ENCODE measurements at regions not wholly inside any gene's neighbourhood (a gene's known extent, or its start where the extent isn't known, plus 50 kb on each side); places are given as distances from the start of the nearest gene placed in this dataset.
A peak's percentile ranks its signal among the peaks of the same experiment; 100 is the strongest.
"Not testable (repeated sequence)": the region's sequence is repeated elsewhere in the genome, so short reads cannot be mapped to it uniquely, and the experiment has no call there.

DNA sequence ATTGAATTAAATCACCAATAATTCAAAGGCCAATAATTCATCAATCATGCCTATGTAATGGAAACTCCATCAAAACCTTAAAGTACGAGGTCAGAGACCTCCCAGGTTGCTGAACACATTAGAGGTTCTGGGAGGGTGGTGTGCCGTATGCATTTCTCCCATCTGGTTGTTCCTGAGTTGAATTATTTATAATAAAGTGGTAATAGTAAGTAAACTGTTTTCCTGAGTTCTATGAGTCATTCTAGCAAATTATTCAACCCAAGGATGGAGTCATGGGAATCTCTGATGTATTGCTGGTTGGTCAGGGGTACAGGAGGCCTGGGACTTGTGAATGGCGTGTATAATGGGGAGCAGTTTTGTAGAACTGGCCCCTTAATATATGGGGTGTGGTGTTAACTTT, 191.7 kb downstream of the CARTPT start:
- peaks cover 29% of the 10 kb centered on the region for H3K4me1 ChIP-seq (replicated peaks)
- no peaks in the 10 kb centered on the region for H3K36me3 ChIP-seq
- peak; percentile 48 to 75 for DNase-seq (ENCODE audit: low read depth in 1 of 2, low spot score in 2 of 2)
- no peaks in the 10 kb centered on the region for H3K27me3 ChIP-seq (replicated peaks)
- H3K27ac ChIP-seq: peak overlapping the region; percentile 3
- no peaks in the 10 kb centered on the region for H3K9me3 ChIP-seq (replicated peaks)
- no peak overlapping the region for H3K4me3 ChIP-seq

DNA sequence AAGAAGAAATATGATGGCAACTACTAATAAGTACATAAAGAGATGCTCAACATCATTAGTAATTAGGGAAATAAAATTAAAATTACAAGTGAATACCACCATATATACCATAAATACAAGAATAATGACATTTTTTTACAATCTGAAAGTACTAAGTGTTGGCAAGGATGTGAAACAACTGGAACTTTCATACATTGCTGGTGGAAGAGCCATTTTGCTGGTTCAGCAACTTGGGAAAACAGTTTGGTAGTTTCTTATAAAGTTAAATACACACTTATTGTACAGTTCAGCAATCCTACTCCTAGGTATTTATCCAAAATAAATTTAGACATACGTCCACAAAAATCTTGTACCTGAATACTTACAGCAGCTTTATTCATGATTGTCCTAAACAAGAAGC, 192.9 kb downstream of the CARTPT start:
- no peak for DNase-seq (ENCODE audit: low read depth in 1 of 2, low spot score in 2 of 2)

DNA sequence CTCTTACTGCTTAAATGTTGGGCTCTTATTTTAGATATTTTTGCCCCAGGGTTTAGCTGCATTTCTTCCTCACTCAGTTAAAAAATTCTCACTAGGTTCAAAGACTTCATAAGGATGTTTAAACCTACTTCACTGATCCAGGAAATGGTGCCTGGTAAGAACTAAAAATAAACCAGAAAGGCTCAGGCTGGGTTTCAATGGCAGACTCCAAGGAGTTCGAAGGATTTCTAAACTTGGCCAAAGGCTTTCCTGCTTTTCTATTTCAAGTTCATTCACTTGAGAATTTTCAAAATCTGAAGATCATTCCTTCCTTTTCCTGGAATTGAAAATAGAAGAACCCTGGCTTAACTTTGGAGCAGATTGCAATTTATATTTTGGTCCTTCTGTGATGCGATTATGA, 193.0 kb upstream of the MAP1B start:
- H3K4me3 ChIP-seq: no peak overlapping the region
- no peaks in the 10 kb centered on the region for H3K36me3 ChIP-seq
- no peak for DNase-seq (ENCODE audit: low read depth in 1 of 2, low spot score in 2 of 2)
- no peaks in the 10 kb centered on the region for H3K9me3 ChIP-seq (replicated peaks)
- H3K27me3 ChIP-seq (replicated peaks): no peaks in the 10 kb centered on the region
- no peak overlapping the region for H3K27ac ChIP-seq
- H3K4me1 ChIP-seq (replicated peaks): peaks cover 12% of the 10 kb centered on the region

More for the DNA sequence above, 192.9 kb downstream of the CARTPT start:
- Histone ChIP-seq H3K27ac (no peak overlapping the region), H3K36me3 (no peaks in the 10 kb centered on the region), H3K9me3 (replicated peaks) (no peaks in the 10 kb centered on the region), H3K4me1 (replicated peaks) (peaks cover 18% of the 10 kb centered on the region), H3K4me3 (no peak overlapping the region), H3K27me3 (replicated peaks) (no peaks in the 10 kb centered on the region)

DNA sequence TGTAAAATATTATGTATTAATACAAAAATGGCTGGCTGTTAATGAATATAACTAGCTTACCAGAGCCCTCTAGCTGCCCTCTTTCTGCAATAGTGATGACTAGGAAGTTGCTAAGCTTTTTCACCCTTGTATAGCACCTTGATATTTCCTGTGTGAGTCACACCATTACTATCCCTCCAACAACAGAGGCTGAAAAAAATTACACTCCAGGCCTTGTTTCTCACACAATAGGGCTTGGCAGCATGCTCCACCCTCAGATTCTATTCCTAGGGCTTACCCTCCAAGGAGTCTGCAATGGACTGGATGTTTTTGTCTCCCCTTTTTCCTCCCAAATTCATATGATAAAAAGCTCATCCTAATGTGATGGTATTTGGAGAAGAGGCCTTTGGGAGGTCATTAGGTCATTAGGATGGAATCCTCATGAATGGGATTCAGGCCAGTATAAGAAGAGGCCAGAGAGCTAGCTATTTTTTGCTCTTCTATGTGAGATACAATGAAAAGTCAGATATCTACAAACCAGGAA, 184.6 kb upstream of the MAP1B start:
- H3K27ac ChIP-seq: peak overlapping the region; percentile 90
- H3K4me1 ChIP-seq (replicated peaks): peaks cover 39% of the 10 kb centered on the region
- no peaks in the 10 kb centered on the region for H3K9me3 ChIP-seq (replicated peaks)
- H3K4me3 ChIP-seq: no peak overlapping the region
- H3K27me3 ChIP-seq (replicated peaks): no peaks in the 10 kb centered on the region
- H3K36me3 ChIP-seq: no peaks in the 10 kb centered on the region
- peak; percentile 76 to 91 for DNase-seq (ENCODE audit: low read depth in 1 of 2, low spot score in 2 of 2)

DNA sequence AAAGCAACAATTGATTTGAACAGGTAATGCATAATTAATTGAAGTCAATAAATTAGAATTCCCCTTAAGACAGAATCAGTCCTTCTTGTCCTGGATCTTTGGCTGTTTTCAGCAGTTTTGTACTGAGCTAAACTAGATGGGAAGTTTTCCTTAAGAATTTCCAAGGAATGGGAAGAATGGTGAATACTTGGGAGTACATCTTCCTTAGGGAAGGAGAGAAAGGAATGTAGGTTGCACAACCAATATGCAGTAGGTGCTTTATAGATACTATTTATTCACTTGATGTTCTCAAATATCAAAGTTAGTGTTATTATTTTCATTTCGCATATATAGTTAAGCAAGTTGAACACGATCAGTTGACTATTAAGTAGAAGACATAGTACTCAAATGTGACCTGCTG, 183.5 kb upstream of the MAP1B start:
- peak overlapping the region; percentile 90 for H3K27ac ChIP-seq

DNA sequence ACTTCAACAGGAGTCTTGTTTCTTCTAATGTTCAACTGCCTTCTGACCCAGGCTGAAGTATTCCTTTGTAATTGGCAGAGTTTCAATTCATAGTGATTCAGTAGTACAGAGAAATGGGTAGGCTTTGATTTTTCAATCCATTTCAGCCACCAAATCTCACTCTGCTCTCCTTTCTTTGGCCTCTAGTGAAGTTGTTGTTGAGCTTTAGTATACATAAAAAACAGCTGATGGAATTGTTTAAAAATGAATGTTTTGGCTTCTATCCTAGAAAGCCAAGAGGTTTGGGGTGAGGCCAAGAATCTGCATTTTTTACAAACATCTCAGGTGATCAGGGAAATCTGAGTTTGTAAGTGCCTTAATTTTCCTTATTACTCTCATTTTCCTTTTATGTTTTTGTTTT, 182.9 kb upstream of the MAP1B start:
- Histone ChIP-seq H3K36me3 (no peaks in the 10 kb centered on the region), H3K27ac (peak overlapping the region; percentile 63), H3K4me1 (replicated peaks) (peaks cover 39% of the 10 kb centered on the region), H3K4me3 (no peak overlapping the region), H3K9me3 (replicated peaks) (no peaks in the 10 kb centered on the region), H3K27me3 (replicated peaks) (no peaks in the 10 kb centered on the region)
- DNase-seq (ENCODE audit: low read depth in 1 of 2, low spot score in 2 of 2): peak in 1 of 2 experiments; percentile 40

More for the DNA sequence above, 183.5 kb upstream of the MAP1B start:
- Histone ChIP-seq H3K4me3 (no peak overlapping the region), H3K9me3 (replicated peaks) (no peaks in the 10 kb centered on the region), H3K36me3 (no peaks in the 10 kb centered on the region), H3K27me3 (replicated peaks) (no peaks in the 10 kb centered on the region), H3K4me1 (replicated peaks) (peaks cover 39% of the 10 kb centered on the region)
- peak in 1 of 2 experiments; percentile 5 for DNase-seq (ENCODE audit: low read depth in 1 of 2, low spot score in 2 of 2)

DNA sequence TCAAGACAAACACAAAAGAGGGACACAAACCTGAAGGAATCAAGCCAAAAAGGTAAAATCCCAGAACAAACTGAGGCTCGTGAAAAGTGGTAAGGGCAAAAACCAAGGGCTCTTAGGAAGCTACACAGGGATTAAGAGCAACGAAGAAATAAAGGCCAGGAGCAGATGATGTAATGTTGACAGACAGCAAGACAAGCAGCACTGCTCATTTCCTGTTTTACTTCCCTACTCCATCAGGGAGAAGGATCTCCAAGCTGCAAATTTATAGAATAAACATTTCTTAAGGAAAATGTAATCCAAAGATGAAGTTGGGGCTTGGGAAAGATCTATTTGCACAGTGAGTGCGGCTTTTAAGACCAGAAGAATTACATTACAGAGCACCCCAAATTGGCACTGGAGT, 182.3 kb upstream of the MAP1B start:
- no peaks in the 10 kb centered on the region for H3K27me3 ChIP-seq (replicated peaks)
- no peak overlapping the region for H3K4me3 ChIP-seq
- peak overlapping the region; percentile 63 for H3K27ac ChIP-seq
- H3K36me3 ChIP-seq: no peaks in the 10 kb centered on the region
- DNase-seq (ENCODE audit: low read depth in 1 of 2, low spot score in 2 of 2): peak in 1 of 2 experiments; percentile 61
- H3K4me1 ChIP-seq (replicated peaks): peaks cover 39% of the 10 kb centered on the region
- no peaks in the 10 kb centered on the region for H3K9me3 ChIP-seq (replicated peaks)

DNA sequence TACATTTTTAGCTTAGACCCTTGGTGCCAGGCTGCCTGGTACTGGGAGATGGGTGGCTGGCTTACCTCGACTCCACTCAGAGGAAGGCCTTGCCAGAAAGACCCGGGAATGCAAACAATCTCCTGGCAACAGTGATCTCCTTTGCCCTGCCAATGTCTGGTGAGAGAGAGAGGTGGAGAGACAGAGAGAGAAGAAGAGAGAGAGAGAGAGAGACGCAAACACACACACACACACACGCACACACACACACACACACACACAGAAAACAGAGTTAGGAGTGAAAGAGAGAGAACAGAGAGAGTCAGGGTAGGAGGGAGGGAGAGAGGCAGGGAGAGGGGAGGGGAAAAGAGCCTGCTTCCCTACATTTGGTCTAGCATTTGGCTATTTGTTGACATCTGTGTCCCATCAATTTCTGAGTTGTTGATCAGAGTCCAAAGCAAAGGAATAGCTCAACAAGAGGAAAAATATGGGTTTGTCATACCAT, 181.6 kb upstream of the MAP1B start:
- peak overlapping the region; percentile 63; the same call in 1 of the 2 replicates for H3K27ac ChIP-seq
- DNase-seq (ENCODE audit: low read depth in 1 of 2, low spot score in 2 of 2): peak in 1 of 2 experiments; percentile 28

DNA sequence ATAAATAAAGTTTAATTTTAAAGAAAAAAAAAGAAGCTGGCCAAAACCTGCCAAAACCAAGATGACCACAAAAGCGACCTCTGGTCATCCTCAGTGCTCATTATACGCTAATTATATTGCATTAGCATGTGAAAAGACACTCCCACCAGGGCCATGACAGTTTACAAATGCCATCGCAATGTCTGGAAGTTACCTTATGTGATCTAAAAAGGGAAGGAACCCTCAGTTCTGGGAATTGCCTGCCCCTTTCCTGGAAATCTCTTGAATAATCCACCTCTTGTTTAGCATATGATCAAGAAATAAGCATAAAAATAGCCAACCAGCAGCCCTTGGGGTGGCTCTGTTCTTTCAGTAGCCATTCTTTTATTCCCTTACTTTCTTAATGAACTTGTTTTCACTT, 178.3 kb upstream of the MAP1B start:
- Histone ChIP-seq H3K27me3 (replicated peaks) (no peaks in the 10 kb centered on the region), H3K9me3 (replicated peaks) (no peaks in the 10 kb centered on the region), H3K27ac (no peak overlapping the region), H3K36me3 (no peaks in the 10 kb centered on the region), H3K4me3 (no peak overlapping the region), H3K4me1 (replicated peaks) (peaks cover 49% of the 10 kb centered on the region)
- DNase-seq (ENCODE audit: low read depth in 1 of 2, low spot score in 2 of 2): no peak

More for the DNA sequence above, 181.6 kb upstream of the MAP1B start:
- Histone ChIP-seq H3K36me3 (no peaks in the 10 kb centered on the region), H3K9me3 (replicated peaks) (no peaks in the 10 kb centered on the region), H3K4me3 (no peak overlapping the region), H3K27me3 (replicated peaks) (no peaks in the 10 kb centered on the region), H3K4me1 (replicated peaks) (peaks cover 39% of the 10 kb centered on the region)

DNA sequence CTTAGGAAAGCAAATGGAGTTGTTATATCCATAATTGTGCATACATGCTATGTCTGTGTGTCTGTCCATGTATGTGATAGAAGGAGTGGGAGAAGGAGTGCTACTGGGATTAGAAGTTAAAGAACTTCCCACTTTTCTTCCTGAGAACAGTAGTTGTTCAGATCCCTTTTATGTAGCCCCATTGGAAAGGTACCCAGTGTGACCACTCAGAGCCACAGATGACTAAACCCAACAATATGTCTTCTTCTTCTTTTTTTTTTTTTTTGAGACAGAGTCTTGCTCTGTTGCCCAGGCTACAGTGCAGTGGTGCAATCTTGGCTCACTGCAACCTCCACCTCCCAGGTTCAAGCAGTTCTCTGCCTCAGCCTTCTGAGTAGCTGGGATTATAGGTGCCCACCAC, 176.7 kb upstream of the MAP1B start:
- not testable (repeated sequence) for H3K4me3 ChIP-seq; H3K9me3 ChIP-seq (replicated peaks); H3K36me3 ChIP-seq; DNase-seq (ENCODE audit: low read depth in 1 of 2, low spot score in 2 of 2); H3K27ac ChIP-seq; H3K27me3 ChIP-seq (replicated peaks)
- peaks cover 33% of the 10 kb centered on the region for H3K4me1 ChIP-seq (replicated peaks)

DNA sequence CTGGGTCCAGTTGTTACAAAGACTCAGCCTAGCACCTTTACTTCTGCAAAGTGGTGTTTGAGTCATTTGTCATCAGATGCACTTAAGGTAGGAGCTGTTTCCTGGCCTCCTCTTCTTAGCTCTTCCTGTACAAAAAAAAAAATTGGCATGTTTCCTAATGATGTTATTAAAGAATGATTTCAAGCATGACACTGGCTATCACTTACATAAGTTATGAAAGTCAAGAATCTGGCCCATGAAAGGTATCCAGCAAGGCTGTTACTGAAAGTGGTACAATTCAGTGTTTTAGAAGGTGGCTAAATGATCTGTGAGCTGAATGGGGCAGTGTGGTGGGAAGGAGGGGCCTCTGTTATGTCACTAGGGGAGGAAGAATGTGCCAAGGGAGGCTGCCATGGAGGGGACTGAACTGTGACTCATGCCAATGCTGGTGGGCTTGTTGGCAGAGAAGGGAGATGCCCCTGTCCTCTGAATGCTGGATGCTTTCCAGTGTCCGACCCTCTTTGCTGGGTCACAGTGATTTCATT, 175.1 kb upstream of the MAP1B start:
- peaks cover 26% of the 10 kb centered on the region for H3K4me1 ChIP-seq (replicated peaks)
- no peaks in the 10 kb centered on the region for H3K9me3 ChIP-seq (replicated peaks)
- peak overlapping the region; percentile 95 for H3K27ac ChIP-seq
- H3K36me3 ChIP-seq: no peaks in the 10 kb centered on the region
- H3K27me3 ChIP-seq (replicated peaks): no peaks in the 10 kb centered on the region
- no peak overlapping the region for H3K4me3 ChIP-seq
- DNase-seq (ENCODE audit: low read depth in 1 of 2, low spot score in 2 of 2): peak in 1 of 2 experiments; percentile 86

DNA sequence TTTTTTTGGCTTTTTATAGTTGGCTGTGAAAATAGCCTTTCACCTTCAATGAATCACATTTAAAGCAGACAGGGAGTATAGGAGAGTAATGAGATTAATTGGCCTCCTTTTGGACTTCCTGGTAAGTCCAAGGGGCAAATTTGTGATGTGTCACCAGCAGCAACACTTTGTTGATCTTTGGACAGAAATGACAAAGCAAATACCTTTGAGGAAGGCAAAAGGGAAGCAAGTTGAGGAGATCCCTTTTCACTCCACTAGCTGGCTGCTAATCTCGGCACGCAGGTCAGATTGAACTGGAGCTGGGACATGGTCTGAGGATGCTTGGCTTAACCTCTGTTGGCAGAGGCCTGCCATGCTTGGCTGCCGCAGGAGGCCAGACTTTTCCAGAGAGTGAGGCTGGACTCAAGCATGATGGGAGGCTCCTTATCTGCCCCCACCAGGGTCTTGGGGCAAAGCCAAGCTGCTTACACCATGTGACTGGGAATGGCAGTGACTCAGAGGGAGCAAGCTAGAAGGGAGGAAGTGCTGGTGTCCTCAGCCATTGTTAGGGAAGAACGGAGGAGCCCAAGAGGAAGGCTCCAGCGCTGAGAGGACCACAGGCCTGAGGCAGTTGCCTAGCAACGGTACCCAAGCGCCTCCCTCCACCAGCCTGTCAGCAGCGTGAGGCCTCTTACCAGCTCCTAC, 174.5 kb upstream of the MAP1B start:
- peak overlapping the region; percentile 95 for H3K27ac ChIP-seq
- H3K27me3 ChIP-seq (replicated peaks): no peaks in the 10 kb centered on the region
- no peaks in the 10 kb centered on the region for H3K36me3 ChIP-seq
- peaks cover 26% of the 10 kb centered on the region for H3K4me1 ChIP-seq (replicated peaks)
- peak; percentile 90 to 96 for DNase-seq (ENCODE audit: low read depth in 1 of 2, low spot score in 2 of 2)
- H3K9me3 ChIP-seq (replicated peaks): no peaks in the 10 kb centered on the region
- H3K4me3 ChIP-seq: no peak overlapping the region

DNA sequence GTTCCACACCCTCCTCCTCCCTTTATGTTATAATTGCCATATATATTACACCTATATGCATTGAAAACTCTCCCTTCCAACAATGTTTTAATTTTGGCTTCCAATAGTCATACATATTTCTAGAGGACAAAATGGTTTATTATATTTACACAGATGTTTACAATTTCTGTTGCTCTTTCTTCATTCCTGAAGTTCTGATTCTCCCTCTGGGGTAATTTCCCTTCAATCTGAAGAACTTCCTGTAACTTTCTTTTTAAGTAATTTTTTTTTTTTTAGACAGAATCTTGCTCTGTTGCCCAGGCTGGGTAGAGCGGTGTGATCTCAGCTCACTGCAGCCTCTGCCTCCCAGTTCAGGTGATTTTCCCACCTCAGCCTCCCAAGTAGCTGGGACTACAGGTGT, 173.0 kb upstream of the MAP1B start:
- Histone ChIP-seq H3K9me3 (replicated peaks) (no peaks in the 10 kb centered on the region), H3K4me3 (no peak overlapping the region), H3K4me1 (replicated peaks) (peaks cover 26% of the 10 kb centered on the region), H3K27ac (no peak overlapping the region), H3K27me3 (replicated peaks) (no peaks in the 10 kb centered on the region), H3K36me3 (no peaks in the 10 kb centered on the region)
- no peak for DNase-seq (ENCODE audit: low read depth in 1 of 2, low spot score in 2 of 2)

DNA sequence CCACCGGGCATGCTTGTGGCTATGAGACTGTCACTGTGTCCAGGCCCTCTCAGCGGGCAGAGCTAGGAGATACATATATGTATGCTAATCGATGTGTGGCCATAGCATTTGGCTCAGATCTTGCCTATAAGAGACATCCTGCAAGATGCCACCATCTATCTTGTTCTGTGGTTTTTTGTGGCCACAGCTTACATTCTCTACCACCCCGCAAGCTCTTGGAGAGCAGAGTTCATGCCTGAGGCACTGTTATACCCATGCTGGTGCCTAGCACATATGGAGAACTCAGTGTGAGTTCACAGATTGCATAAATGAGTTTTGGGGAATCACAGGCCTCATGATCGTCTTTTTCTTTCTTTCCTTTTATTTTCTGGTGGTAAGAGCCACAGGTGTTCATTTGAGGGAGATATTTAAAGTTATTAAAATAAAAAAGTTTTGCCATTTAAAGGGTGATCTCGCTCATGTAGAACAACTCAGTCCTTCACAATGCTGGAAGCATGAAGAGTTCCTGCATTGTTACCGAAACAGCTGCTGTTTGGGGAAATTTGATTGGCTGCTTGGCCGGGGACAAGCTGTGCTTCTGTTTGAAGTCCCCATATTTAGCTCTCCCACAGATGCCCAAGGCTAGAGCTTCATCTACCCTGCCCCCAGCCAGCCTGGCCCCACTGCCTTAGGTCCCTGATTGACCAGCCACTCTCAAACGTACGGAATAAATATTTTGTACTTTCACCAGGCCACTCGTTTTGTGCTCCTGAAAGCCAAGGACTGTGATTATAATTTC, 169.2 kb upstream of the MAP1B start:
- no peak for DNase-seq (ENCODE audit: low read depth in 1 of 2, low spot score in 2 of 2)
- no peak overlapping the region for H3K4me3 ChIP-seq
- peaks cover 9% of the 10 kb centered on the region for H3K4me1 ChIP-seq (replicated peaks)
- H3K27me3 ChIP-seq (replicated peaks): no peaks in the 10 kb centered on the region
- H3K36me3 ChIP-seq: no peaks in the 10 kb centered on the region
- H3K9me3 ChIP-seq (replicated peaks): no peaks in the 10 kb centered on the region
- H3K27ac ChIP-seq: no peak overlapping the region
